Embryonic facial prominence (tissue), 1 donor: ENCODE measurements at regions not wholly inside any gene's neighbourhood (a gene's known extent, or its start where the extent isn't known, plus 50 kb on each side); places are given as distances from the start of the nearest gene placed in this dataset.

Source experiments
- DNase-seq: peaks from one replicate; pipeline ENCODE4 v3.0.0-alpha.2; 2016; ENCODE audit errors: extremely low spot score

GRCh38 chr4:85260064-85260463 is 214.9 kb upstream of the ARHGAP24 start:
- DNase-seq = no peak

DNA sequence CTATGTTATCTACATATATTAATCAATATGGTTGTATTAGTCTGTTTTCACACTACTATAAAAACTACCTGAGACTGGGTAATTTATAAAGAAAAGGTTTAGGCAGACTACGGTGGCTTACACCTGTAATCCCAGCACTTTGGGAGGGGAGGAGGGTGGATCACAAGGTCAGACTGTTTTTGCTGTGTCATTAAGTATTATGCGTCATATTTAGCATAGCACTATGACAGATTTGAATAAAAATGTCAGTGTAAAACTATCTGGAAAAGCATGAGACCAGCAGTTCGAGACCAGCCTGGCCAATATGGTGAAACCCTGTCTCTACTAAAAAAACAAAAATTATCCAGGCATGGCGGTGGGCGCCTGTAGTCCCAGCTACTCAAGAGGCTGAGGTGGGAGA is 209.7 kb upstream of the ARHGAP24 start:
- no peak for DNase-seq

DNA sequence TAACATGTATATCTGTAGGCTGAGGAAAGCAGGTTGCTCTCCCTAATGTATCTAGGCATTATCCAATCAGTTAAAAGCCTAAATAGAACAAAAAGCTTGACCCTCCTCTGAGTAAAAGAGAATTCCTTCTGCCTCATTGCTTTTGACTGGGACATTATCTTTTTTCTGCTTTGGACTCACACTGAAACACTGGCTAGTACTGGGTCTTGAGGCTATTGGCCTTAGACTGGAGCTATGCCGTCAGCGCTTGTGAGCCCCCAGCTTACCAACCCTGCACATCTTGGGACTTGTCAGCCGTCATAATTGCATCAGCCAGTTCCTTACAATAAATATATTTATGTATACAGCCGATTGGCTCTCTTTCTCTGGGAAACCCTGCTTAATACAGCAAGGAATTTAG is 206.8 kb upstream of the ARHGAP24 start:
- no peak for DNase-seq

GRCh38 chr4:85268961-85269360 is 206.0 kb upstream of the ARHGAP24 start:
- DNase-seq = no peak

GRCh38 chr4:85274955-85275354 is 200.0 kb upstream of the ARHGAP24 start:
- no peak for DNase-seq

DNA sequence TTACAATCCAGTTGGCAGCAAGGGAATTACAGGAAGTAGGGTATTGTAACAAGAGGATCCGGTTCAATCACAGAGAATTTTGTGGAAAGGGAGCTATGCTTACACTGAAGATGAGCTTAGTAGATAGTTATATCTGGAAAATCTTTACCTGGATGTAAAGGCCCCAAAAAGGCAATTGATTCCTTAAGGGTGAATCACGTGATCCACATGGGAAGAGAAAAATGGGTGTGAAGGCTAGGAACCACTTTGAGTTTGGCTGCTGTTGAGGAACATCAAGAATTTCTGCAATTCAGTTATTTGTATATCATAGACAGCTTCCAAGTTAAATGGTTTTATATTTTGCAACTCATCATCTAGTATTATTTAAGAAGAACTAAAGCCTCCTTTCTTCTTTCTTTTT is 194.0 kb upstream of the ARHGAP24 start:
- no peak for DNase-seq

DNA sequence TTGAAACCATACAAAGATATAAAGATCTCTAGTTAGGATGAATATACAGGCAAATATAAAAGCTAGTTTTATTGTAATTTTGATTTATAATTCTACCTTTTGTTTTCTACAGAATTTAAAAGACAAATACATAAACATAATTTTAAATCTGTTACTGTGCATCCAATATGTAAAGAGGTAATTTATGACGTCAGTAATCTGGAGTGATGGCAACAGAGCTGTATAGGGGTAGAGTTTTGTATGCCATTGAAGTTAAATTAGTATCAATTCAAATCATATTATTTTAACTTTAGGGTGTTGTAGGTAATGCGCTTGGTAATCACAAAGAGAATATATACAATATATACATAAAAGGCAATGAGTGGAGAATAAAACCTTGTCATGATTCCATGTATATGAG is 183.7 kb upstream of the ARHGAP24 start:
- no peak for DNase-seq

GRCh38 chr4:85298037-85298436 is 176.9 kb upstream of the ARHGAP24 start:
- no peak for DNase-seq

DNA sequence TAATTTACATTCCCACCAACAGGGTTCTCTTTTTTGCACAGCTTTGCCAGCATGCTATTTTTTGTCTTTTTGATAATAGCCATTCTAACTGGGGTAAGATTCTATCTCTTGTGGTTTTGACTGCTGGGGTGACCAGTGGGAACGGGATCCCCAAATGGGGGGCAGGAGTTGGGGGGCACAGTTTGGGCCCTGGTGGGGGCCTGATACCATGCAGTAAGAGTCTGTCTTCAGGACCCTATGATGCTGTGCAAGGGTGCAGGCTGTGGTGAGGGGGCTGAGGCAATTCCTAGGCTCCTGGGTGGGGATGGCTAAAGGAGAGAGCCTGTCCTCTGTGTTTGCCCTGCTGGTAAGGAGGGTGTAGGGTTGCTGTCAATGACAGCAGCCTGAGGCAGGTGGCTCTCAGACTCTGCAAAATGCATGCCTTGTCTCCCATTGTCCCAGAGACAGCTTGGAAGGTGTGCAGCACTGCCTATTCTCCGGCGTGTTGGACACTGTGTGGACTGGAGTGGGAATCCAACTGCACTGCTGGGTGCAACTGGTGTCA is 172.7 kb upstream of the ARHGAP24 start:
- DNase-seq = no peak

GRCh38 chr4:85302756-85303155 is 172.2 kb upstream of the ARHGAP24 start:
- DNase-seq = no peak

DNA sequence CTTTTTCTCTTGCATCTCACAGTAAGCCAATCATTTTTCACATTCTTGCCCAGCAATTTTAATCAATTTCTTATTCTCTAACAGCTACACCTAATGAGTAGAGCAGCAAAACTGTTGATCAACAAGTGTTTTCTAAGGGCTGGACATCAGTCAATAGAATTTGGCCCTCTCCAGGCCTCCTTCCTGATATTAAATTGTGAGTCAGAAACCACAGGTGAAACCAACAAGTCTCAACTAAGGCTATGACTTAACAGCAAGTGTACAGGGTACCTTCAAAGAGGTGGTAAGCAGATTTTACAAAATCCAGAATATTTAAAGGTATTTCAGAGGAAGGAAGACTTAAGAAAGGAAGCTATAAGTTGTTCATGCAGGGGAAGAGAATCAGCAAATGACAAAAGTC is 156.5 kb upstream of the ARHGAP24 start:
- DNase-seq = no peak

- no peak for DNase-seq
These were observed 116.1 kb upstream of the ARHGAP24 start for GRCh38 chr4:85358831-85359230.

GRCh38 chr4:85362550-85362949 is 112.4 kb upstream of the ARHGAP24 start:
- DNase-seq = no peak

DNA sequence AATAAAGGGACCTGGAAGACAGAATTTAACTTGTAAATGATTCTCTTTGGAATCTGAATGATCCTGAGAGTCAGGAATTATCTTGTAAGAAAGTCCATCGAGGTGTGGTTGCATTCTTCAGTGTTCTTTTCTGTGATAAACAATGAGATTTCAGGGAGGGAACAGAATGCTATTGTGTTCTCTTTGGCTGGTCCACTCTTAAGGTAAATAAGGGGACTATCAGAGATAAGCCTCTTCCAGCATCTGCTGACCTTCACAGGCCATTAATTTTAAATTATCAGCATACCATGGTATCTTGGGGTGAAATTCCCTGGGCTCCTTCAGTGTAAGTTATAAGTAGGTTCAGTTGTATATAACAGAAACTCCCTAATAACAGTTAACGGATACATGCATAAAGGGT is 107.1 kb upstream of the ARHGAP24 start:
- DNase-seq = no peak

- no peak for DNase-seq
These were observed 106.7 kb upstream of the ARHGAP24 start for GRCh38 chr4:85368240-85368639.

DNA sequence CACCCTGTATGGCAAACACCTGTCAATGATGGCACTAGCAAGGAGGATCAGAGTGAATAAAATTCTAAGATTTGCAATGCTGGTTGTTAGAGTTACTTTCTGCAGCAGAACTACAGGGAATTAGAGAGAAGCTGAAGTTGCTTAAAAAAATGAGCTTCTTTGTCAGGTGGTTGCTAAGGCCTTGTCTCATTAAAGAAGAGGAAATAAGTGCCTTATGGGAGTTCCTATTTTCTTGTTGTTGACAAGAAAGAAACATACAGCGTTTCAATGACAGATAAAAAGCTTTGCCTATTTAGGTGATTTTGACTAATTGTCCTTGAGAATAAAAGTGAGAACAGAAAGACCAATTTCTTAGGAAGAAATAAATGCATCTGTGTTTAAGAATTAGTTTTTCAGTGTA is 106.0 kb upstream of the ARHGAP24 start:
- DNase-seq = no peak

DNA sequence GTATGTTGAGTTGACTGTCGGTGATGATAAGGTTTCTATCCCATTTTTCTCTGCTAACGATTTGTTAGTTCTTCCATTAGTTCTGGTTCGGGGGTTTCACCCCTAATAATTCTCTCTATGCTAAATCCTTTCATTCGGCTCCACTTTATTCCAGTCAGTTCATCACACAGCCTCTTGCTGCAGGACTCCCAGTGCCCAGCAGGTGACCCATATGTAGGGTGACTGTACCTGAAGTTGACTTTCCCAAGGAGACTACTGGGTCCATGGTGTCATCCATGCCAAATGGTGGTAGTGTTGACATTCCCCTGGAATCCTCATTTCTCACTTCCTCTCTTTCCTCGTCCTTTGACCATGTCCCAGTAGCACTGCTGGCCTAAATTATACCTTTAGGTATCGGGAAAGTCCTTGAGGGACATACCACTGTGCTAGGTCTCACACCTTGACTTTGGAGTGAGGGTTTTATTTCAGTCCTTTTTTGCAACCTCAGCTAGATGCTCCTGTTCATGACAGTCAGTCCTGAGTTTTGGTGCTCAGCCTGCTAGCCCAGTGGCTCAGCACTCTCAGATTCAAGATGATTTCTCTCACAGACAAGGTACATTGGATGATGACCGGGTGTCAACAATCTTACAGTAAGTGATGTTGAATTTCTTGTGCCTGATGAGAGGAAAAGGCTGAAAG is 105.1 kb upstream of the ARHGAP24 start:
- no peak for DNase-seq

DNA sequence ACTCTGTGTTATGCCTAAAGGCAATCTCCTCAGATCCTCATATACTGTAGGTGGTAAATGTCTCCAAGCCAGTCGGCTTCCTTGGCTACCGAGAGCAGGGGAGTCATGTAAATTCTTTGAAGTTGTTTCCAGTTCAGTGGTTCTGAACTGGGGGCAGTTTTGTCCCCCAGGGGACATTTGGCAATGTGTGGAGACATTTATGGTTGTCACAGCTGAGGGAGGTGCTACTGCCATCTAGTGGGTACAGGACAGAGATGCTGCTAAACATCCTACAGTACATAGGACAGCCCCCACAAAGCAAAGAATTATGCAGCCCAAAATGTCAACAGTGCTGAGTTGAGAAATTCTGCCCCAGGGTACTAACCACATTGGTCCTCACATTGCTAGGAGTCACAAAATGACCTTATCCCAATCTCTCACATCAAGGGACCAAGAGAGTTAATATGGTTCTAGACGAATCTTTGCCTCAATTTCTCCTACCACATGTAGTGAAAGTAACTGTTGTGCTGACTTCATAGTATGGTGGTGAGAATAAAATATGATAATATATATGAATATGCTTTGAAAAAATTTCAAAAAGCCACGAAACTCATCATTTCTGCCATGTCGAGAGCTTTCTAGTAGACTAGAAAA is 104.4 kb upstream of the ARHGAP24 start:
- DNase-seq = no peak

DNA sequence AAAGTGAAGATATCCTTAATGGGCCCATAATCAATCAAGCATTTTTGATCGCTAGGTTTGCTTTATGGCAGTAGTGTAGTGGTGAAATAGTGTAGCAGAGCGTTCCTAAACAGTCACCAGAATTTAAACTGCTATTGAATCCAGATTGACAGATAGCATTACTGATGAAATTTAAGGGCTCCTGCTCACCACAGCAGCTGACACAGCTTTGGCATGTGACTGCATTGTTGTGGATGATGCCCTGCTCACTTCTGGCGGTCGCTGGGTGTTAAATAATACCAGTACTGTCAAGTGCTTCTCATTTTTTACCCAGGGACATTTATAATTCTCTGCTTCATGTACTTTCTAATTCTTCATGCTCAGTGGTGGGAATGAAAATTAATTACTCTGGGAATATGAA is 102.0 kb upstream of the ARHGAP24 start:
- no peak for DNase-seq

- DNase-seq = no peak
These were observed 98.7 kb upstream of the ARHGAP24 start for GRCh38 chr4:85376285-85376684.

- DNase-seq = no peak
These were observed 93.0 kb upstream of the ARHGAP24 start for GRCh38 chr4:85381968-85382367.

- no peak for DNase-seq
These were observed 83.9 kb upstream of the ARHGAP24 start for GRCh38 chr4:85391071-85391470.

GRCh38 chr4:85391589-85392410 is 83.2 kb upstream of the ARHGAP24 start:
- DNase-seq = no peak
